ENCODE measurements at regions not wholly inside any gene's neighbourhood (a gene's known extent, or its start where the extent isn't known, plus 50 kb on each side); places are given as distances from the start of the nearest gene placed in this dataset.
"Not testable (repeated sequence)": the region's sequence is repeated elsewhere in the genome, so short reads cannot be mapped to it uniquely, and the experiment has no call there.

DNA sequence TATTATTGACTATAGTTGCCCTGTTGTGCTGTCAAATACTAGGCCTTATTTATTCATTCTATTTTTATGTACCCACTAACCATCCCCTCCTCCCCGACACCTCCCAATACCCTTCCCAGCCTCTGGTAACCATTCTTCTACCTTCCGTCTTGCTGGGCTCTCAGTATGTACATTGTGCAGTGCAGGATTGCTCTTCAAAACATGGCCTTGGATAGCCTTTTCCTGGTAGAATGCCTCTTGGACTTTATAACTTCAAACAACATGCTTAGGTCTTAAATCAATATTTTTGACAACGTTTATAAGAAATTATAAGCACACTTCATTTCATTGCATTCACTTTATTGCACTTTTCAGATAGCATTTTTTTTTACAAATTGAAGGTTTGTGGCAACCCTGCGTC, 172.6 kb upstream of the ACTBL2 start:
- peaks cover 11% of the 10 kb centered on the region for H3K27me3 Mint-ChIP-seq

DNA sequence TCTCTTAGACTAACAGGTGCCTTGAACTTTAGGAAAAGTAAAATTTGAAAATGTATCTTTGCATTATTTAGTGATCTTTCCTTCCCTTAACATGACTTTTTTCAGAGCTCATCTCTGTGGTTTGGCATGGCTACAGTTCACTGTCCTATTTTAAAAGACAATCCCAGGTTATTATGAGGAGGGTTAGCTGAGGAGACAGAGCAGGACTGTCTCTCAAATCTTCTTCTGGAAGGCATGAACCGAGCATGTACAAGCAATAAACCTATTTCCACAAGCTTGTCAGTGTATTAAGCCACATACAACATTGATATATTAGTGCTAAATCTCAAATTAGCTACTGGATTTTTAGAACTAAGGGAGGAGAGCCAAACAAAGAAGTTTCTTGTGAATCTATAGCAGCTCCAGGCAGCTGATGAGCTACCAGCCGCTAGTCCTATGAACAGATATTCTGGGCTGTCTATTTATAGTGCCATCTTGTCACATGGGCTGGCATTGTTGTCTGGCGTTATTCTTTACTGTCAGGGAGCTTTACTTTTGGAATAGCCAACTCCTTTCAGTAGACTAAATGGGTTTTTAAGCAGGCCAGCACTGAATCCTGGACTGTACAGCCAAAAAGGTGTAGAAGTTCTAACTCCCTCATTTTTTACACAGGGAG, 171.2 kb upstream of the ACTBL2 start:
- Mint-ChIP-seq H3K27me3 (peaks cover 23% of the 10 kb centered on the region), H3K36me3 (no peaks in the 10 kb centered on the region), H3K27ac (no peak overlapping the region), H3K9me3 (peaks cover 3% of the 10 kb centered on the region), H3K4me1 (no peaks in the 10 kb centered on the region), H3K4me3 (no peak overlapping the region)
- ATAC-seq, result no peak

More for the DNA sequence above, 172.6 kb upstream of the ACTBL2 start:
- Mint-ChIP-seq H3K4me1 (no peaks in the 10 kb centered on the region), H3K4me3 (no peak overlapping the region), H3K27ac (no peak overlapping the region), H3K9me3 (peaks cover 3% of the 10 kb centered on the region), H3K36me3 (no peaks in the 10 kb centered on the region)
- ATAC-seq, result no peak

DNA sequence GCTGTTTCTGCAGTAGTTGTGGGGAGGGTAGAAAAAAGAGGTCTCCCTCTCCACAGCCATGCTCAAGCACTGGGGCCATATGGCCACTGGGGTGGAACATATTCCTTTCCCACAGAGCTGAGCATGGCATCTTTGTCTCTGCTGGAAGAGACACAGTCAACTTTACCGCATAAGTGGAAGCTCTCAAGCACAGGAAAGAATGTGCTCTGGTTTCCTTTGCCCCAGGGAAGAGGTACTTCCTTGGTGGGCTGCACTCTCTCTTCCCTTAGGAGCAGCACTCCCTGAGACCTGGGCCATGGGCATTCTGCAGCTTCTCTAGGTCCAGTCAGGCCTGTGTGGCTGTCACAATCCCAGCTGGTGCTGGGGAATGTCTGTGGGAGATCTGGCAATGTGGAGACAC, 168.5 kb upstream of the ACTBL2 start:
- H3K9me3 Mint-ChIP-seq, result peaks cover 3% of the 10 kb centered on the region
- H3K4me3 Mint-ChIP-seq, result no peak overlapping the region
- ATAC-seq, result no peak
- no peak overlapping the region for H3K27ac Mint-ChIP-seq
- H3K27me3 Mint-ChIP-seq, result peaks cover 41% of the 10 kb centered on the region
- H3K36me3 Mint-ChIP-seq, result no peaks in the 10 kb centered on the region
- no peaks in the 10 kb centered on the region for H3K4me1 Mint-ChIP-seq

DNA sequence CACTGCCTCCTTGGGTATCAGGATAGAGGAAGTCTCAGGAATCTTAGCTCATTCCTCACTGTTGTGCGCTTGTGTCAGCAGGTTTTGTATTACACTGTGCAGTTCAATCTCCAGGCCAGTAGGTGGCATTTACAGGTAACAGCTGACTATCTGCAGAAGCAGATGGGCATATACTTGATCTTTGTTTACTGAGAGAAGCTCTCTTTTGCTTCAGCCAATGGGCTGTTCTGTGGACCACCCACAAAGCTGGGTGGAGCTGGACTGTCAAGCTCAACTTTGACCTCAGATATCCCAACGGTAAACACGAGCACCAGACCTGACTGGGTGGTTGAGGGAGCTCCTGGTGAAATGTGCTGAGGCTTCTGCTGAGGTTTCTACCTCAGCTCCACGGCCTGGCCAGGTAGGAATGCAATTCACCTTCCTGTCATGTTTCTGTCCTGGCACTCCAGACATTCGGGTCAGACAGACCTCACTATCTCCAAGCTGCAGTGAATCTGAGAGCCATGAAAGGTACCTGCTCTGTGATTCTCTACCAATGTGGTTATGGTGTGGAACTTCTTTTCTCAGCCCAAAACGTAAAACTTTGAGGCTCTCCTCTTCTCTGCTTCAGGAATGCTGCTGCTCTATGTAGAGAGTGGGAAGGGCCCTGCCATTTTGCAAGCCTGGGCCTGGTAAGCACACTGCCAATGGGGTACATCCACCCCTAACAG, 167.9 kb upstream of the ACTBL2 start:
- no peaks in the 10 kb centered on the region for H3K4me1 Mint-ChIP-seq
- H3K9me3 Mint-ChIP-seq, result peaks cover 3% of the 10 kb centered on the region
- peaks cover 42% of the 10 kb centered on the region for H3K27me3 Mint-ChIP-seq
- ATAC-seq, result no peak
- H3K4me3 Mint-ChIP-seq, result no peak overlapping the region
- H3K36me3 Mint-ChIP-seq, result no peaks in the 10 kb centered on the region
- no peak overlapping the region for H3K27ac Mint-ChIP-seq

DNA sequence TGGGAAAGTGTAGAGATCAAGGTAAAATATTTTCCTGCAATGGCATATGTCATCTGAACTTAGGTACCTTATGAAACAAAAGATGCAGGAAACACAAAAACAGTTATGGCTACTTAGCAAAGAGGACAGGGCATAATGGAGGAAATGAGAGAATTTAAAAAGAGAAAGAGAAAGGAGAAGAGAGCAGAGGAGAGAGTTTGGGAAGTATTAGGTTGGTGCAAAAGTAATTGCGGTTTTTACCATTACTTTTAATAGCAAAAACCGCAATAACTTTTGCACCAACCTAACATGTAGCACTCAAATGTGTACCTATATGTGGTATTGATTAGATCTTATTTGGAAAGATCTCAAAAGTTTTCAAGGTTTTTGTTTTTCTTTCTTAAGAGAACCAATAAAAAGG, 160.1 kb upstream of the ACTBL2 start:
- H3K27me3 Mint-ChIP-seq, result peaks cover 17% of the 10 kb centered on the region
- no peaks in the 10 kb centered on the region for H3K36me3 Mint-ChIP-seq
- H3K27ac Mint-ChIP-seq, result no peak overlapping the region
- no peak for ATAC-seq
- H3K4me3 Mint-ChIP-seq, result no peak overlapping the region
- no peaks in the 10 kb centered on the region for H3K9me3 Mint-ChIP-seq
- H3K4me1 Mint-ChIP-seq, result no peaks in the 10 kb centered on the region

DNA sequence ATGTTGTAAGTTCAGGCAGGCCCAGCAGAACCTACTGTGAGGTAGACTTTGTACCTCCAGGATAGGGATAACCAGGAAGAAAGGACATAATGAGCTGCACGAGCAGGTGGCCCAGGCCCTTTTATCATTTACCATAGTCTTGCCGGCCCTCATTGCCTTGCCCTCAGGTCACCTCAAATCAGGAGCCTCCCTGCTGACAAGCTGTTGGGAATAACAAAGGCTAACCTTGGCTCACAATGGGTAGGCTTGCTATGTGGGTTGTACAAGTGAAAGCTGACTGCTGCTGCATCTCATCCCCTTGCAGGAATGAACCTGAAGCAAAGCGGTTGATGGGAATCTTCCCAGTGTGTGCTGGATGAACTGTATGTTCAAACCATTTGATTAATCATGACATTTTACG, 159.5 kb upstream of the ACTBL2 start:
- H3K4me3 Mint-ChIP-seq, result no peak overlapping the region
- no peaks in the 10 kb centered on the region for H3K4me1 Mint-ChIP-seq
- H3K27me3 Mint-ChIP-seq, result peaks cover 11% of the 10 kb centered on the region
- peak; percentile 15 for ATAC-seq
- no peaks in the 10 kb centered on the region for H3K36me3 Mint-ChIP-seq
- H3K9me3 Mint-ChIP-seq, result no peaks in the 10 kb centered on the region
- H3K27ac Mint-ChIP-seq, result no peak overlapping the region

DNA sequence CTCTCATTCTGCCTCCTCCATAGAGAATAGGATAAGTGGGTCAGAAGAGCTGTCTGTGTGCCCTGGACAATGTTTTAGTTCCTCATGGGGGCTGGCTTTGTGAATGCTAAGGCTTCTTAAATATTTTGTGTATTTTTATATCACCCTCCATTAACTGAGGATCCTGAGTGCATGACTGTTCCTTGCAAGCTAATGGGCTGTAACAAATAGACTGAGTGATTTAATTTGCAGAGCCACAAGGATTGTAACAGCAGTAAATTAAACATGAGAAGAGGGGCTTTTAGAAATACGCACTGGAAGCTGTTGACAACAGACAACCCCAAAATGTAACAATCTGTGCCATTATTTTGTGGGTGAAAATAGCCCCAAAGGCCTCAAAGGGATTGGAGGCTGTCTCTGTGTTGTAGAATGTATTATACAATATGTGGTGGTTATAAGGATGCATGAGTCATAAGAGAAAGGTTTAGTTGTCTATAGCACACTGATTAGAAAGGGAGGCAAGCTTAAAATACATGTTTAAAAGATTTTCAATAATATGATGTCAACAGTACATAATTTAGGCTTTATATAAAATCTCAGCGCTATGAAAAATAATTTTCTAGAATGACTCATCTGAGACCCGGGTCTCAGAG, 152.7 kb upstream of the ACTBL2 start:
- Mint-ChIP-seq H3K9me3 (no peaks in the 10 kb centered on the region), H3K27ac (no peak overlapping the region), H3K36me3 (no peaks in the 10 kb centered on the region), H3K27me3 (peaks cover 8% of the 10 kb centered on the region), H3K4me3 (no peak overlapping the region), H3K4me1 (no peaks in the 10 kb centered on the region)
- ATAC-seq, result no peak

DNA sequence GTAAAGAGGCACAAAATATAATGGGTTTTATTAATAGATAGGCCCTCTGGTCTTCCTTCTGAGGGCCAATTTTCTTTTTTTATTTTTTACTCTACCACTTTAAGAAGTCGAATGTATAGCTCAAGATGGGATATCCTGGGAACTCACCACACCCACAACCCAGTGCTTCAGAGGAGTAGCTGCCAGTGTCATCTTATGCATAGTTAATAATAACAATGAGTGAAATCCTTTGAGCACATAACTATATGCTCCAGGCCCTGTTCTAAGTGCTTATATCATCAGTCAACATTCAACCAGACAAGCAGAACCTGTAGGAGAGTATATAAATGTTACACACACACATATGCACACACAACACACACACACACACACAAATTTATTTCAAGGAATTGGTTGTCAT, 150.3 kb upstream of the ACTBL2 start:
- Mint-ChIP-seq H3K9me3 (no peaks in the 10 kb centered on the region), H3K4me3 (no peak overlapping the region), H3K27ac (no peak overlapping the region), H3K27me3 (peaks cover 8% of the 10 kb centered on the region), H3K4me1 (no peaks in the 10 kb centered on the region), H3K36me3 (no peaks in the 10 kb centered on the region)
- ATAC-seq, result no peak

DNA sequence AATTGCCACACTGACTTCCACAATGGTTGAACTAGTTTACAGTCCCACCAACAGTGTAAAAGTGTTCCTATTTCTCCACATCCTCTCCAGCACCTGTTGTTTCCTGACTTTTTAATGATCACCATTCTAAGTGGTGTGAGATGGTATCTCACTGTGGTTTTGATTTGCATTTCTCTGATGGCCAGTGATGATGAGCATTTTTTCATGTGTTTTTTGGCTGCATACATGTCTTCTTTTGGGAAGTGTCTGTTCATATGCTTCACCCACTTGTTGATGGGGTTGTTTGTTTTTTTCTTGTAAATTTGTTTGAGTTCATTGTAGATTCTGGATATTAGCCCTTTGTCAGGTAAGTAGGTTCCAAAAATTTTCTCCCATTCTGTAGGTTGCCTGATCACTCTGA, 148.5 kb upstream of the ACTBL2 start:
- not testable (repeated sequence) for H3K9me3 Mint-ChIP-seq, H3K36me3 Mint-ChIP-seq, H3K27ac Mint-ChIP-seq, ATAC-seq, H3K4me3 Mint-ChIP-seq, H3K4me1 Mint-ChIP-seq, H3K27me3 Mint-ChIP-seq

DNA sequence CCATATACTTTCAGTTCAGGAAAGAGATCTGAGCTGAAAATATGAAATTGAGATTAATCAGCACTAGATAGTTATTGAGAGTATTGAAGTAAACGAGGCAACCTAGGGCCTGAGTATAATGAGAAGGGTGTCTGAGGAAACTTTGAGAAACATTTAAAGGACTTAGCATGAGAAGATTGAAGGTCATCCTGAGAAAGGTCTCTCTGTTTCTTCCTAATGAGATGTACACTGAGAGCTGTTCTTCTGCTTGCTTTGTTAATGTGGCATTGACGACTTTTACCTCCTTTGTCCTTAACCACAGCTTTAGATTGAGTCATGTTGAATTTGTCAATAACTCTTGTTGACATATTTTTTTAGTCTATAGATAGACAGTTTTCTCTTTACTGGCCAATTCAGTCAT, 145.1 kb upstream of the ACTBL2 start:
- Mint-ChIP-seq H3K27me3 (peaks cover 9% of the 10 kb centered on the region), H3K4me1 (no peaks in the 10 kb centered on the region), H3K4me3 (no peak overlapping the region), H3K27ac (no peak overlapping the region), H3K9me3 (no peaks in the 10 kb centered on the region), H3K36me3 (no peaks in the 10 kb centered on the region)
- ATAC-seq, result no peak

DNA sequence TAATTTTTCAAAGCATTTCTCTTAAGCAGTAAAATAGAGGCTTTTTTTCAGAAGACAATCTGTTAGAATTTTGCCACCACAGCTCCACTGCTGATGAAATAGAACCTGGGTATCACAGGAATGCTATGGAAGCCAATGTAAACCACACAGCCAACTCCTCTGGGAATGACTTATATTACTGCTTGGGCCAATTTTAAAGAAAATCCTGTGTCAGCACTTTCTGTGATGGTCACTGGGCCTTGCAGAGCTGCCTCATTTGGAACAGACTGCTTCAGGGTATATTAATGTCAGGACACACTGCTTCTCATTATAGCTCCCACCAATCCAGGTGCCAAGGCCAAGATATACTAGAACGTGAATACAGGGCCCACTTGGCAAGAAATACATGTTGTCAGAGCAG, 144.1 kb upstream of the ACTBL2 start:
- Mint-ChIP-seq H3K36me3 (no peaks in the 10 kb centered on the region), H3K9me3 (no peaks in the 10 kb centered on the region), H3K27ac (no peak overlapping the region), H3K27me3 (peaks cover 9% of the 10 kb centered on the region), H3K4me1 (no peaks in the 10 kb centered on the region), H3K4me3 (no peak overlapping the region)
- ATAC-seq, result no peak

DNA sequence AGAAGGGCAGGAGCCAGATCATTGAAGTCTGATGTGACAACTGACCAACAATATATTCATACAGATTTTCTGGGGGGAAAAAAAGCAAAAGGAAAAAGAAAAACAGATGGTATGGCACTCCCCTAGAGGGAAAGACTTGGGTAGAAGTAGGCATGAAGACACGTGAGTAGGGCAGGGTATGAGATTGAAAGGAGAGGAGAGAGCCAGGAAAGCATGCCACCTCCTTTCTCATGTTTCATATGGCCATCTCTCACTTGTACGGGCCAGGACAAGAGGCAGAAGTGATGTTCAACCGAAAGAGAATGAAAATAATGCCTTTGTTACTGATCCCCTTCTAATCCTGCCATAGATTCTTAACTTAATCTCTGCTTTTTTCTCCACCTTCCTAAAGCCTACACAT, 139.0 kb upstream of the ACTBL2 start:
- Mint-ChIP-seq H3K27me3 (peaks cover 9% of the 10 kb centered on the region), H3K4me1 (peaks cover 6% of the 10 kb centered on the region), H3K36me3 (no peaks in the 10 kb centered on the region), H3K27ac (no peak overlapping the region), H3K4me3 (no peak overlapping the region), H3K9me3 (peaks cover 6% of the 10 kb centered on the region)
- ATAC-seq, result no peak

DNA sequence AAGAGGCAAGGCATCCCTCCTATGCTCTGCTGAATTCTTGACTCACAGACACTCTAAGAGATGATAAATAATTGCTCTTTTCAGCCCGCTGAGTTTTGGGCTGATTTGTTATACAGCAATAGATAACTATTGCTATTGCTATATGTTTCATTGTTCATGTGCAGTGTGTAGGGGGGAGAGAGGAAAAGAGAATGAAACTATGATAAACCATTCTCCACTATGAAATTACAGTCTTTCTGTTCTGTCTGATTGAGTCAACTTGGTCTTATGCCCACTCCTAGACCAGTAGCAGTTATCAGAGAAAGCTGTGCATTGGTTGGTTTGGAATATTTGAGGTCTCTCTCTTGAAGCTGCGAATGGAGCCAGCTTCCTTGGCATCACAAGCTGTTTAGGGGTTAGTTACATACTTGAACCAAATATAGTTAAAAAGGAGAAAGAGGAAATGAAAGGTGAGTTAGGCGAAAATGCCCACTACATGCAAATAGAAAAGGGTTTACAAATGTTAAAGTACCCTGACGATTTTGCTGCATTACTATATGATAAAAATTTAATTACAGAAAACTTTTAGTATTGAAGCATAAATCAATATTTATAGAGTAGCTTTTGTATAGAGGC, 136.3 kb upstream of the ACTBL2 start:
- Mint-ChIP-seq H3K27me3 (peaks cover 13% of the 10 kb centered on the region), H3K9me3 (peaks cover 6% of the 10 kb centered on the region), H3K4me1 (peaks cover 6% of the 10 kb centered on the region), H3K4me3 (no peak overlapping the region), H3K36me3 (no peaks in the 10 kb centered on the region), H3K27ac (no peak overlapping the region)
- no peak for ATAC-seq

DNA sequence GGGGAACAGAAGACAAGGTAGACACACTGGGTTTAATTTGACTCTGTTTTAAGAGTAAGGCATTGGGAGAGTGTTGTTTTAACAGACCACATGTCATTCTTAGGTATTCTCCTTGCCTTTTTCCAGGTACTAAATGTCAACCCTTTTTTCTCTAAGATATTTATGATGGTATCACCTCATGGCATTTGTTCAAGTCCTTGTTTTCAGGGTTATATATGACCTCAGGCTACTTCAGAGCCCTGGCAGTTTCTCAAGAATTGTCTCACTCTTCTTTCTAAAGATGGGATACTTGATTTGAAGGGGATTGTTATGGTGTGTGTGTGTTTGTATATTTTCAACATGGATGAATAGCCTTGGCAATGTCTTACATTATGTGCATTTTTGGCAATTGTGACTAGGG, 131.1 kb upstream of the ACTBL2 start:
- Mint-ChIP-seq H3K4me3 (no peak overlapping the region), H3K4me1 (no peaks in the 10 kb centered on the region), H3K27me3 (peaks cover 26% of the 10 kb centered on the region), H3K36me3 (no peaks in the 10 kb centered on the region), H3K27ac (no peak overlapping the region), H3K9me3 (no peaks in the 10 kb centered on the region)
- ATAC-seq, result no peak

DNA sequence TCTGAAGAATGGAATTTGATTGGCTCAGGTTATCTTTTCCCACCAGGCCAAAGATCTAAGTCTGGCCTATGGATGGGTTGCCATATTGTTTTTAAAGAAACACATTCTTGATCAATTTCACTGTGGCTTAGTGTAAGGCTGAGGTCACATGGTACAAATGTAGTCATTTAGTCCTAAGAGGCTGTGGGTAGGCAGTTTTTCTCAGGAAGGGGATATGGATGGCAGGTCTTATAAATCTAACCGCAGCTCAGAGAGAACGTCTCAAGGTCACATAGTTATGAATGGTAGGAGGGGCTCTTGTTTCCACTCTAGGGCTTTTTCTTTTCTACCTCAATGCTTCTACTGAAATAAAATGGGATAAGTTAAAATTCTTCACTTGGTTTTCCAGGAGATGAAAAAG, 128.6 kb upstream of the ACTBL2 start:
- Mint-ChIP-seq H3K36me3 (no peaks in the 10 kb centered on the region), H3K27me3 (peaks cover 34% of the 10 kb centered on the region), H3K4me3 (no peak overlapping the region), H3K27ac (no peak overlapping the region), H3K4me1 (no peaks in the 10 kb centered on the region), H3K9me3 (peaks cover 5% of the 10 kb centered on the region)
- ATAC-seq, result no peak

DNA sequence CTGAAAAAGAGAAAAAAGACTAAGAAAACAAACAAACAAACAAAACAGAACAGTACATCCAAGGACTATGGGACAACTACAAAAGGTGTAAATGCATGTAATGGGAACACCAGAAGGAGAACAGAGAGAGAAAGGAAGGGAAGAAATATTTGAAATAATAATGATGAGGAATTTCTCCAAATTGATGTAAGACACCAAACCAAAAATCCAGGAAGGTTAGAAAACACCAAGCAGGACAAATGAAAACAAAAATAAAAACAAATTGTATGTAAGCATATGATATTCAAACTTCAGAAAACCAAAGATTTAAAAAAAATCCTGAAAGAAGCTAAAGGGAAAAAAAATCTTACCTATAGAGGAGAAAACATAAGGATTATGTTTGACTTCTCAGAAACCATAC, 125.9 kb upstream of the ACTBL2 start:
- no peak for ATAC-seq
- Mint-ChIP-seq H3K27me3 (peaks cover 21% of the 10 kb centered on the region), H3K9me3 (peaks cover 5% of the 10 kb centered on the region), H3K36me3 (no peaks in the 10 kb centered on the region), H3K4me3 (no peak overlapping the region), H3K27ac (no peak overlapping the region), H3K4me1 (no peaks in the 10 kb centered on the region)
